ENCODE measurements at regions not wholly inside any gene's neighbourhood (a gene's known extent, or its start where the extent isn't known, plus 50 kb on each side); places are given as distances from the start of the nearest gene placed in this dataset.
A peak's percentile ranks its signal among the peaks of the same experiment; 100 is the strongest.

- H3K9me3 Mint-ChIP-seq: peaks cover 10% of the 10 kb centered on the region
- no peaks in the 10 kb centered on the region for H3K36me3 Mint-ChIP-seq (ENCODE audit: low read depth)
- no peak for TF ChIP-seq CTCF (IDR thresholded peaks at IDR 0.05; ENCODE audit: unreplicated experiment in 3 of 3)
- peaks cover 14% of the 10 kb centered on the region for H3K4me1 Mint-ChIP-seq
- peak overlapping the region in 1 of 3 experiments; percentile 34 for H3K27ac Mint-ChIP-seq
- H3K27me3 Mint-ChIP-seq (ENCODE audit: low read depth): no peaks in the 10 kb centered on the region
- no peak overlapping the region for H3K4me3 Mint-ChIP-seq
These were observed 132.0 kb upstream of the LMCD1 start for GRCh38 chr3:8369638-8370037.

- Mint-ChIP-seq H3K9me3 (peaks cover 21% of the 10 kb centered on the region), H3K4me1 (peaks cover 14% of the 10 kb centered on the region), H3K27me3 (ENCODE audit: low read depth) (no peaks in the 10 kb centered on the region), H3K36me3 (ENCODE audit: low read depth) (no peaks in the 10 kb centered on the region), H3K27ac (peak overlapping the region in 2 of 3 experiments; percentile 76 to 84), H3K4me3 (no peak overlapping the region)
- no peak for TF ChIP-seq CTCF (IDR thresholded peaks at IDR 0.05; ENCODE audit: unreplicated experiment in 3 of 3)
These were observed 130.5 kb upstream of the LMCD1 start for GRCh38 chr3:8371085-8371551.

DNA sequence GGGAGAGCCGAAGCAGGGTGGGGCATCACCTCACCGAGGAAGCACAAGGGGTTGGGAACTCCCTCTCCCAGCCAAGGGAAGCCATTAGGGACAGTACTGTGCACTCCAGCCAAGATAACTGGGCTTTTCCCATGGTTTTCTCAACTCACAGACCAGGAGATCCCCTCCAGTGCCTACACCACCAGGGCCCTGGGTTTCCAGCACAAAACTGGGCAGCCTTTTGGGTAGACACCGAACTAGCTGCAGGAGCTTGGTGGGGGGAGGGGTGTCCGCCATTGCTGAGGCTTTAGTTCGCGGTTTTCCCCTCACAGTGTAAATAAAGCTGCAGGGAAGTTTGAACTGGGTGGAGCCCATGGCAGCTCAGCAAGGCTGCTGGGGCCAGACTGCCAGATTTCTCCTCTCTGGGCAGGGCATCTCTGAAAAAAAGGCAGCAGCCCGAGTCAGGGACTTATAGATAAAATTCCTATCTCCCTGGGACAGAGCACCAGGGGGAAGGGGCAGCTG lies 129.6 kb upstream of the LMCD1 start:
- Mint-ChIP-seq H3K36me3 (ENCODE audit: low read depth) (no peaks in the 10 kb centered on the region), H3K4me1 (peaks cover 14% of the 10 kb centered on the region), H3K27me3 (ENCODE audit: low read depth) (no peaks in the 10 kb centered on the region), H3K4me3 (no peak overlapping the region), H3K9me3 (peaks cover 28% of the 10 kb centered on the region), H3K27ac (peak overlapping the region in 2 of 3 experiments; percentile 76 to 84)
- TF ChIP-seq CTCF (IDR thresholded peaks at IDR 0.05; ENCODE audit: unreplicated experiment in 3 of 3): no peak

DNA sequence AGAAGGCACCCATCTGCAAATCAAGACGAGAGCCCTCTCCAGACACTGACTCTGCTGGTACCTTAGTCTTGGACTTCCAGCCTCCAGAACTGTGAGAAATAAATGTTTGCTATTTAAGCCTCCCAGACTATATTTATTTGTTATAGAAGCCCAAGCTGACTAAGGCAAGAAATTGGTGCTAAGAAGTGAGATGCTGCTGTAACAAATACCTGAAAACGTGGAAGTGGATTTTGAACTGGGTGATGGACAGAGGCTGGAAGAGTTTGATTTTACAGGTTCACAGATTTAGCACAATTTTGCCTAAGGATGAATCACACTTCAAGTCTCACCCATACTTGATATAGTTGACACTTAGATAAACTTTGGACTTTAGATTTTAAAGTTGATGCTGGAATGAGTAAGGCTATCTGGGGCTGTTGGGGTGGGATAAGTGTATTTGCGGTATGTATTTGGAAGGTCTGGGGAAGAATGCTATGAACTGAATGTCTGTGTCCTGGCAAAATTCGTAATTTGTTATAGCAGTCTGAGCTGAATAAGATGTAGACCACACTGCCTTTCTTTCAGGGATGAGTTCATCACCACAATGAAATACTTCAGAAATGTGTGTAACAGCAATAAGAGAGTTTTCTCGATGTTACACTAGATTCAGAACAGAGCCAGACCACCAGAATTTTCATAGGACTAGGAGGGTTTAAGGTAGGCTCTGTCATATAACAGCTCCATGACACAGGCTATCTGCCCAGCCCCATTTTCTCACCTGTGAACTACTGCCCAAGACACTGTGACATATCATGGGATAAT lies 120.5 kb upstream of the LMCD1 start:
- H3K36me3 Mint-ChIP-seq (ENCODE audit: low read depth): no peaks in the 10 kb centered on the region
- H3K27ac Mint-ChIP-seq: no peak overlapping the region
- H3K27me3 Mint-ChIP-seq (ENCODE audit: low read depth): no peaks in the 10 kb centered on the region
- H3K4me3 Mint-ChIP-seq: no peak overlapping the region
- no peak for TF ChIP-seq CTCF (IDR thresholded peaks at IDR 0.05; ENCODE audit: unreplicated experiment in 3 of 3)
- H3K4me1 Mint-ChIP-seq: peaks cover 6% of the 10 kb centered on the region
- H3K9me3 Mint-ChIP-seq: peaks cover 20% of the 10 kb centered on the region

DNA sequence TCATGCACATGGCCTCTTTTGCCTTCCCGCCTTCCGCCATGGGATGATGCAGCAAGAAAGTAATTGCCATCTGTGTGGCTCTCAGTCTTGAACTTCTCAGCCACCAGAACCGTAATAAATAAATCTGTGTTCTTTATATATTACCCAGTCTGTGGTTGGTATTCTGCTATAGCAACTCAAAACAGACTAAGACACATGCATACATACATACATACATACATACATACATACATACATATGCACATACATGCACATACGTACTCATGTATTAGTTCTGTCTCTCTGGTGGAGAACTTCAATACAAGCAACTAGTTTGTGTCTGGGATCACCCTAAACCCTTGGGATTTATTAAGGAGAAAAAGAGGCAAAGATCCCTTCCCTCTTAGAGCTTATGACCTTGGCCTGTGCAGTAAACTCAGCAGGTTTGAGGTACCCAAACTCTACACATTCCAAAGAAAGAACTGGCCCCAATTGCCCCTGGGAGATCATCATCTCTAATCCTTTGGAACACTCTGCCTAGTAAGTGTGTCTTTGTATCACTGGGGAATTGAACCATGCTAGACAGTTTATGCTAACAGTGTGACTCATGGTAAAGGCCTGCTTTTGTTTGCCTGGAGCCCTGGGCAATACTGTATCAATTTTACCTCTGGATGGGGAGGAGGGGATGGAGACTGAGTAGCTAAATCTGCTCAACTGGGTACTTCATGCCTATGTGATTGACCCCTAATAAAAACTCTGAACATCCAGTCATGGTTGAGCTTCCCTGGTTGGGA lies 115.6 kb upstream of the LMCD1 start:
- no peaks in the 10 kb centered on the region for H3K27me3 Mint-ChIP-seq (ENCODE audit: low read depth)
- no peak overlapping the region for H3K4me3 Mint-ChIP-seq
- TF ChIP-seq CTCF (IDR thresholded peaks at IDR 0.05; ENCODE audit: unreplicated experiment in 3 of 3): no peak
- H3K4me1 Mint-ChIP-seq: peaks cover 15% of the 10 kb centered on the region
- no peaks in the 10 kb centered on the region for H3K36me3 Mint-ChIP-seq (ENCODE audit: low read depth)
- no peak overlapping the region for H3K27ac Mint-ChIP-seq
- peaks cover 17% of the 10 kb centered on the region for H3K9me3 Mint-ChIP-seq

All from nephron (organoid).